Smooth muscle cell (in vitro differentiated cells): ENCODE measurements at regions not wholly inside any gene's neighbourhood (a gene's known extent, or its start where the extent isn't known, plus 50 kb on each side); places are given as distances from the start of the nearest gene placed in this dataset.
"Not testable (repeated sequence)": the region's sequence is repeated elsewhere in the genome, so short reads cannot be mapped to it uniquely, and the experiment has no call there.

Source experiments
- DNase-seq: peaks from one replicate; lab custom pipeline; 2025; ENCODE audit not compliant: unreplicated experiment; lab: John Stamatoyannopoulos, UW
- H2AFZ ChIP-seq: fragments of 200-600 bp; sonication (generic); 2 replicates; pipeline ENCODE4 v1.6.0; 2016; ENCODE audit warnings: antibody characterized with exemption, low read depth, mild to moderate bottlenecking
- H3F3A ChIP-seq: fragments of 200-600 bp; sonication (generic); 2 replicates; pipeline ENCODE4 v1.6.0; 2017; ENCODE audit warnings: antibody characterized with exemption, low read depth
- H3K27ac ChIP-seq: fragments of 200-600 bp; sonication (generic); 2 replicates; pipeline ENCODE4 v1.5.1; 2016; ENCODE audit warnings: low read depth, mild to moderate bottlenecking
- H3K27me3 ChIP-seq: fragments of 200-600 bp; sonication (generic); 2 replicates; pipeline ENCODE4 v1.6.1; 2016; ENCODE audit warnings: low read depth, mild to moderate bottlenecking
- H3K36me3 ChIP-seq: fragments of 200-600 bp; sonication (generic); 2 replicates; pipeline ENCODE4 v1.5.1; 2016; ENCODE audit warnings: low read depth
- H3K4me1 ChIP-seq: fragments of 200-600 bp; sonication (generic); 2 replicates; pipeline ENCODE4 v1.5.1; 2016; ENCODE audit warnings: low read depth
- H3K4me2 ChIP-seq: fragments of 200-600 bp; sonication (generic); 2 replicates; pipeline ENCODE4 v1.6.0; 2016; ENCODE audit warnings: mild to moderate bottlenecking
- H3K4me3 ChIP-seq: fragments of 200-600 bp; sonication (generic); 2 replicates; pipeline ENCODE4 v1.5.1; 2016; ENCODE audit warnings: mild to moderate bottlenecking
- H3K79me2 ChIP-seq: fragments of 200-600 bp; sonication (generic); 2 replicates; pipeline ENCODE4 v1.6.0; 2016; ENCODE audit warnings: low read depth, mild to moderate bottlenecking
- H3K9ac ChIP-seq: fragments of 200-600 bp; sonication (generic); 2 replicates; pipeline ENCODE4 v1.6.0; 2016; ENCODE audit warnings: low read depth
- H3K9me3 ChIP-seq: fragments of 200-600 bp; sonication (generic); replicated peaks from 2 replicates; pipeline ENCODE4 v1.5.1; 2016; ENCODE audit warnings: low read depth
- H4K20me1 ChIP-seq: fragments of 200-600 bp; sonication (generic); 2 replicates; pipeline ENCODE4 v1.6.0; 2016; ENCODE audit warnings: low read depth
- CTCF ChIP-seq: fragments of 200-600 bp; sonication (generic); IDR thresholded peaks from 2 replicates; pipeline ENCODE4 v1.5.1; 2017; ENCODE audit warnings: borderline replicate concordance, mild to moderate bottlenecking, antibody characterized with exemption; ENCODE audit not compliant: insufficient read depth, poor library complexity, severe bottlenecking
- WGBS: methylation state at CpG from one replicate; pipeline ENCODE4 v1.1.7; 2016; ENCODE audit warnings: low lambda C conversion rate; 5-methylcytosine and 5-hydroxymethylcytosine counted together

GRCh38 chr14:105646175-105646574 is 119.8 kb downstream of the TMEM121 start:
- Histone ChIP-seq H3K4me1 (no peaks in the 10 kb centered on the region), H3K27me3 (no peaks in the 10 kb centered on the region), H4K20me1 (no peaks in the 10 kb centered on the region), H3K4me3 (no peak overlapping the region), H3K9me3 (no peaks in the 10 kb centered on the region), H3K79me2 (no peaks in the 10 kb centered on the region), H3K9ac (no peak overlapping the region), H3K27ac (no peak overlapping the region), H3F3A (peaks cover 3% of the 10 kb centered on the region), H2AFZ (no peak overlapping the region), H3K36me3 (no peaks in the 10 kb centered on the region), H3K4me2 (no peak overlapping the region)
- TF ChIP-seq CTCF: no peak
- WGBS: 40% methylated on average over 4 of the region's 5 CpGs
- no peak for DNase-seq

GRCh38 chr14:105646711-105647281 is 120.4 kb downstream of the TMEM121 start:
- DNase-seq, H3K27me3 ChIP-seq, H3K36me3 ChIP-seq, H3K79me2 ChIP-seq, H2AFZ ChIP-seq, H3K4me3 ChIP-seq, H3K9me3 ChIP-seq, H3K4me1 ChIP-seq, H3K4me2 ChIP-seq, H3K27ac ChIP-seq, H3K9ac ChIP-seq, H3F3A ChIP-seq, H4K20me1 ChIP-seq: not testable (repeated sequence)
- 66% methylated on average over 7 of the region's 7 CpGs for WGBS

GRCh38 chr14:105647426-105647783 is 121.0 kb downstream of the TMEM121 start:
- WGBS: 74% methylated on average over 7 of the region's 7 CpGs
- H3K36me3 ChIP-seq, H3K9ac ChIP-seq, H3K79me2 ChIP-seq, H4K20me1 ChIP-seq, H3K27me3 ChIP-seq, H3K4me2 ChIP-seq, H3K9me3 ChIP-seq, H2AFZ ChIP-seq, H3F3A ChIP-seq, DNase-seq, H3K4me1 ChIP-seq, H3K4me3 ChIP-seq, H3K27ac ChIP-seq: not testable (repeated sequence)

- Histone ChIP-seq H3K4me1 (no peaks in the 10 kb centered on the region), H3K4me2 (no peak overlapping the region), H4K20me1 (no peaks in the 10 kb centered on the region), H3K27me3 (no peaks in the 10 kb centered on the region), H3K79me2 (no peaks in the 10 kb centered on the region), H3K9ac (no peak overlapping the region), H2AFZ (no peak overlapping the region), H3K9me3 (no peaks in the 10 kb centered on the region), H3K4me3 (no peak overlapping the region), H3K36me3 (no peaks in the 10 kb centered on the region), H3K27ac (no peak overlapping the region), H3F3A (peaks cover 3% of the 10 kb centered on the region)
- TF ChIP-seq CTCF: no peak
- no peak for DNase-seq
- 85% methylated on average over 30 of the region's 30 CpGs for WGBS
Observed at GRCh38 chr14:105647784-105648608, 121.6 kb downstream of the TMEM121 start.

GRCh38 chr14:105648609-105649535 is 122.5 kb downstream of the TMEM121 start:
- H3K27ac ChIP-seq, H3K9ac ChIP-seq, H3K4me3 ChIP-seq, H3K4me1 ChIP-seq, H3K36me3 ChIP-seq, H3K27me3 ChIP-seq, H3F3A ChIP-seq, H3K9me3 ChIP-seq, H3K79me2 ChIP-seq, DNase-seq, H3K4me2 ChIP-seq, H4K20me1 ChIP-seq, H2AFZ ChIP-seq: not testable (repeated sequence)
- WGBS: 73% methylated on average over 13 of the region's 13 CpGs

- H3K9ac ChIP-seq, H4K20me1 ChIP-seq, H3K4me2 ChIP-seq, H3F3A ChIP-seq, H3K27ac ChIP-seq, H3K4me3 ChIP-seq, H2AFZ ChIP-seq, DNase-seq, H3K27me3 ChIP-seq, H3K4me1 ChIP-seq, H3K79me2 ChIP-seq, H3K9me3 ChIP-seq, H3K36me3 ChIP-seq: not testable (repeated sequence)
- WGBS: 87% methylated on average over 4 of the region's 8 CpGs
Observed at GRCh38 chr14:105652317-105652716, 125.9 kb downstream of the TMEM121 start.
